Right atrium auricular region (tissue), 2 donors: ENCODE measurements at regions not wholly inside any gene's neighbourhood (a gene's known extent, or its start where the extent isn't known, plus 50 kb on each side); places are given as distances from the start of the nearest gene placed in this dataset.
"Not testable (repeated sequence)": the region's sequence is repeated elsewhere in the genome, so short reads cannot be mapped to it uniquely, and the experiment has no call there.

ENCODE experiments used
- DNase-seq: peaks from one replicate; pipeline ENCODE4 v3.0.0-alpha.2; 2019; ENCODE audit warnings: low spot score
- H3K27ac ChIP-seq, 2 donors: fragments of 200-600 bp; sonication (generic); 1 replicate in 1 of 2; 2 replicates in 1 of 2; pipeline ENCODE4 v1.5.1; 2016 to 2019
- H3K27me3 ChIP-seq, 2 donors: fragments of 200-600 bp; sonication (generic); one replicate each; pipeline versions ENCODE4 v1.5.1 to v1.6.0; 2017 to 2019
- H3K36me3 ChIP-seq: fragments of 200-600 bp; sonication (generic); one replicate; pipeline ENCODE4 v1.5.1; 2016
- H3K4me1 ChIP-seq, 2 donors: fragments of 200-600 bp; sonication (generic); one replicate each; pipeline versions ENCODE4 v1.5.1 to v1.6.0; 2017 to 2019
- H3K4me3 ChIP-seq, 2 donors: fragments of 200-600 bp; sonication (generic); 1 replicate in 1 of 2; 2 replicates in 1 of 2; pipeline ENCODE4 v1.5.1; 2017 to 2019; ENCODE audit warnings: mild to moderate bottlenecking in 1 of 2, moderate library complexity in 1 of 2
- H3K9me3 ChIP-seq, 2 donors: fragments of 200-600 bp; sonication (generic); one replicate each; pipeline ENCODE4 v1.5.1; 2019
- TF ChIP-seq, protein P1 (sequence below), 2 donors: fragments of 200-600 bp; sonication (generic); IDR thresholded peaks; one replicate each; pipeline ENCODE4 v1.5.1; 2019; ENCODE audit warnings: antibody characterized with exemption in 2 of 2

DNA sequence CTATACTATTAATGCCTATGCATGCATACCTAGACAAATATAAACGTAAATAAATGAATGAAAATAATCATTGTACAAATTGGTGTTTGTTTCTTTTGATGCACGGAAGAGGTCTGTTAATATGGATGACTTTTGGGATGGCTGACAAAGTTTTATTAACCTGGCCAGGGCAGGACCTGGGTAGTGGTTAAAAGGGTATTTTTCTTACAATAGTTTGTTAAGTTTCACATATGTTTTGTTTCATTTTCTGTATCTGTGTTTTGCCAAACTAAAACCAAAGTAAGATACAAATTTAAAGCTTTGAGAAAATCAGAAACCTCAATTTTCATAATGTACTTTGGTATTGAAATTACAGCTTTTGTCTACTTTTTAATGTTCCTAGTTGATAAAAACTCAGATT, 222.7 kb upstream of the OLFM3 start:
- H3K4me1 ChIP-seq: no peaks in the 10 kb centered on the region
- H3K36me3 ChIP-seq: no peaks in the 10 kb centered on the region
- no peaks in the 10 kb centered on the region for H3K9me3 ChIP-seq
- DNase-seq: no peak
- no peaks in the 10 kb centered on the region for H3K27me3 ChIP-seq
- H3K27ac ChIP-seq: no peak overlapping the region
- no peak overlapping the region for H3K4me3 ChIP-seq
- TF ChIP-seq, protein P1, sequence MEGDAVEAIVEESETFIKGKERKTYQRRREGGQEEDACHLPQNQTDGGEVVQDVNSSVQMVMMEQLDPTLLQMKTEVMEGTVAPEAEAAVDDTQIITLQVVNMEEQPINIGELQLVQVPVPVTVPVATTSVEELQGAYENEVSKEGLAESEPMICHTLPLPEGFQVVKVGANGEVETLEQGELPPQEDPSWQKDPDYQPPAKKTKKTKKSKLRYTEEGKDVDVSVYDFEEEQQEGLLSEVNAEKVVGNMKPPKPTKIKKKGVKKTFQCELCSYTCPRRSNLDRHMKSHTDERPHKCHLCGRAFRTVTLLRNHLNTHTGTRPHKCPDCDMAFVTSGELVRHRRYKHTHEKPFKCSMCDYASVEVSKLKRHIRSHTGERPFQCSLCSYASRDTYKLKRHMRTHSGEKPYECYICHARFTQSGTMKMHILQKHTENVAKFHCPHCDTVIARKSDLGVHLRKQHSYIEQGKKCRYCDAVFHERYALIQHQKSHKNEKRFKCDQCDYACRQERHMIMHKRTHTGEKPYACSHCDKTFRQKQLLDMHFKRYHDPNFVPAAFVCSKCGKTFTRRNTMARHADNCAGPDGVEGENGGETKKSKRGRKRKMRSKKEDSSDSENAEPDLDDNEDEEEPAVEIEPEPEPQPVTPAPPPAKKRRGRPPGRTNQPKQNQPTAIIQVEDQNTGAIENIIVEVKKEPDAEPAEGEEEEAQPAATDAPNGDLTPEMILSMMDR (IDR thresholded peaks at IDR 0.05): no peak

DNA sequence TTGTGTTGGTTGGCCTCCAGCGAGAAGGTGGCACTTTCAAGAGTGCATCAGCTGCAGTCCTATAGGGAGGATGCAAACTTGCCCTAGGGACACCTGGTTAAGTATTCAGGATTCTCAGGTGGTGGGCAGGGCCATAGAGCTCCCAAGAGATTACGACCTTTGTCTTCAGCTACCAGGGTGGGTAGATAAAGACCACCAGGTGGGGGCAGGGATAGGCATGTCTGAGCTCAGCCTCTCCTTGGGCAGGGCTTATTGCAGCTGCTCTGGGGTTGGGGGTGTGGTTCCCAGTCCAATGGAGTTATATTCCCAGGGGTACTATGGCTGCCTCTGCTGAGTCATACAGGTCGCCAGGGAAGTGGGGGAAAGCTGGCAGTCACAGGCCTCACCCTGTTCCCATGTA, 214.2 kb upstream of the OLFM3 start:
- not testable (repeated sequence) for H3K36me3 ChIP-seq, H3K27ac ChIP-seq, H3K27me3 ChIP-seq

DNA sequence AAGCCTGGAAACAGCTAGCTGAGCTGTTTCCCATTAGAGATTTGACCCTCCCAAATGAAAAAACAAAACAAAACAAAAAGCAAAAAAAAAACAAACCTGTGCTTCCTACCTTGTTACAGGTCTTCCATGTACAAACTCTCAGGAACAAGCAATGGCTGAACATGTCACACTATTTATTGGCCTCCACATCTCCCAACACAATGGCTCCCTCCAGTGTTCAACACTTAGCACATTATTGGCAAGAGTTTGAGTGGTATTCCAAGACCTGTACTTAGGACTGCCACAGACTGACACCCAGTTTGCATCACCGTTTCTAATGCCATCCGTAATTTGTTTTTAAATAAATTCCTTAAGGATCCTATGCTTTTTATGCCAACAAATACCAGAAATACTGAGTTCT, 195.0 kb upstream of the OLFM3 start:
- no peaks in the 10 kb centered on the region for H3K27me3 ChIP-seq
- DNase-seq: no peak
- H3K4me1 ChIP-seq: no peaks in the 10 kb centered on the region

More for the DNA sequence above, 214.2 kb upstream of the OLFM3 start:
- H3K9me3 ChIP-seq, H3K4me1 ChIP-seq, DNase-seq, H3K4me3 ChIP-seq: not testable (repeated sequence)

DNA sequence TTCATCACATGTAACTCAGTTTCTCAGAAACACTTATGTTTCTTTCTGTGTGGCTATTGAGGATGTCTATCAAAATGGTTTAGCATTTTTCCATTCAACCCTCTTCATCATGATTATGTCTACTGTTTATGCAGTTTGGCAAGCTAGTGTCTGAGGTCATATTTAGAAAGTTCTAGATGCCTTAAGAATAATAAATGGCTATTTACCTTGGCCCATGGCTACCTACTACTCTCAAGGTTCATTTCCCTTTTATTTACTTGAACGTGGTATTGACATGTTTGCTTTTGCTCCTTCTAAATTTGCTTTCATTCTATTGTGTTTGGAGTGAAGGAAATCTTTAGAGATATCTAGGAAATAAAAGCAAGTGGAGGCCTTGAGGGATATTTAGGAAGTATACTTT, 193.7 kb upstream of the OLFM3 start:
- no peaks in the 10 kb centered on the region for H3K4me1 ChIP-seq
- H3K27me3 ChIP-seq: no peaks in the 10 kb centered on the region
- H3K9me3 ChIP-seq: no peaks in the 10 kb centered on the region
- TF ChIP-seq, protein P1 (IDR thresholded peaks at IDR 0.05): no peak
- H3K36me3 ChIP-seq: no peaks in the 10 kb centered on the region
- no peak for DNase-seq
- no peak overlapping the region for H3K27ac ChIP-seq
- H3K4me3 ChIP-seq: no peak overlapping the region

More for the DNA sequence above, 195.0 kb upstream of the OLFM3 start:
- no peaks in the 10 kb centered on the region for H3K36me3 ChIP-seq
- TF ChIP-seq, protein P1 (IDR thresholded peaks at IDR 0.05): peak in 1 of 2 donors; percentile 58
- no peaks in the 10 kb centered on the region for H3K9me3 ChIP-seq
- H3K4me3 ChIP-seq: no peak overlapping the region
- H3K27ac ChIP-seq: no peak overlapping the region

DNA sequence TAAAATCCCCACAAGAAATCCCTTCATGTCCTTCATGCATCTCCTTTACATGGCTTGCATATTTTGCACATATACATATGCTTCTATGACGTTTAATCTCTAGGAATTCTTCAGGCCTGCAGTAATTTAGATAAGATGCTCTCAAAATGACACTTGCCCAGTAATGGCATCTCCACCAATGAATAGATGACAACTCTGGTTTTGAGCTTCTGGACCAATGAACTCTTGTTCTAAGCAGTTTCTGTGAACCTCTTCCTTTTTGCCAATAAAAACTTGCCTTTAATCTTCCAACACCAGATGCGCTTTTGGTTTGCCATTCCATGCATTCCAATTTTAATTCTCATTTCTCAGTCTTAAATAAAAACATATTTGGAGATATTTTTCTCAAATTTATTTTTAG, 189.8 kb upstream of the OLFM3 start:
- Histone ChIP-seq H3K4me3 (no peak overlapping the region), H3K4me1 (no peaks in the 10 kb centered on the region), H3K9me3 (no peaks in the 10 kb centered on the region), H3K27me3 (no peaks in the 10 kb centered on the region), H3K27ac (no peak overlapping the region), H3K36me3 (no peaks in the 10 kb centered on the region)
- DNase-seq: no peak
- TF ChIP-seq, protein P1 (IDR thresholded peaks at IDR 0.05): no peak

DNA sequence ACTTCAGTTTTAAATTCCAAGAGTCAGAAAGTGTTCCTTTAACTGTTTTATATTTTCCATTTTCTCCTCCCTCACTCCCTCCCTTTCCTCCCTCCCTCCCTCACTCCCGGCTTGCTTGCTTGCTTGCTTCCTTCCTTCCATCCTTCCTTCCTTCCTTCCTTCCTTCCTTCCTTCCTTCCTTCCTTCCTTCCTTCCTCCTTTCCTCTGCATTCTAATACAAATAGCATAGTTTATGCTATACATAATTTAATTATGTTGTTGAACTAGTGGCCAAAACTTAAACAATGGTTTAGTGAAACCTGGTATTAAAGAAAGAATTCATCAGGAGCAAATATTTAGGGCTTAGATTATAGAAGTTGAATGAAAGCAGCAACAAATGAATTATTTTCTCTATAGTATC, 188.5 kb upstream of the OLFM3 start:
- H3K27me3 ChIP-seq: no peaks in the 10 kb centered on the region
- H3K36me3 ChIP-seq: no peaks in the 10 kb centered on the region
- TF ChIP-seq, protein P1 (IDR thresholded peaks at IDR 0.05): no peak

More for the DNA sequence above, 188.5 kb upstream of the OLFM3 start:
- Histone ChIP-seq H3K4me1 (no peaks in the 10 kb centered on the region), H3K27ac (no peak overlapping the region), H3K4me3 (no peak overlapping the region), H3K9me3 (no peaks in the 10 kb centered on the region)
- DNase-seq: no peak
